IPS-NIHi11 (cell line): ENCODE measurements at regions not wholly inside any gene's neighbourhood (a gene's known extent, or its start where the extent isn't known, plus 50 kb on each side); places are given as distances from the start of the nearest gene placed in this dataset.

Experiments used
- DNase-seq: peaks from one replicate; pipeline ENCODE4 v3.0.0; 2012; ENCODE audit warnings: mixed read lengths, low spot score

GRCh38 chr2:14577843-14578242 lies 54.7 kb upstream of the LRATD1 start:
- DNase-seq, result no peak
